ENCODE measurements at regions not wholly inside any gene's neighbourhood (a gene's known extent, or its start where the extent isn't known, plus 50 kb on each side); places are given as distances from the start of the nearest gene placed in this dataset.

DNA sequence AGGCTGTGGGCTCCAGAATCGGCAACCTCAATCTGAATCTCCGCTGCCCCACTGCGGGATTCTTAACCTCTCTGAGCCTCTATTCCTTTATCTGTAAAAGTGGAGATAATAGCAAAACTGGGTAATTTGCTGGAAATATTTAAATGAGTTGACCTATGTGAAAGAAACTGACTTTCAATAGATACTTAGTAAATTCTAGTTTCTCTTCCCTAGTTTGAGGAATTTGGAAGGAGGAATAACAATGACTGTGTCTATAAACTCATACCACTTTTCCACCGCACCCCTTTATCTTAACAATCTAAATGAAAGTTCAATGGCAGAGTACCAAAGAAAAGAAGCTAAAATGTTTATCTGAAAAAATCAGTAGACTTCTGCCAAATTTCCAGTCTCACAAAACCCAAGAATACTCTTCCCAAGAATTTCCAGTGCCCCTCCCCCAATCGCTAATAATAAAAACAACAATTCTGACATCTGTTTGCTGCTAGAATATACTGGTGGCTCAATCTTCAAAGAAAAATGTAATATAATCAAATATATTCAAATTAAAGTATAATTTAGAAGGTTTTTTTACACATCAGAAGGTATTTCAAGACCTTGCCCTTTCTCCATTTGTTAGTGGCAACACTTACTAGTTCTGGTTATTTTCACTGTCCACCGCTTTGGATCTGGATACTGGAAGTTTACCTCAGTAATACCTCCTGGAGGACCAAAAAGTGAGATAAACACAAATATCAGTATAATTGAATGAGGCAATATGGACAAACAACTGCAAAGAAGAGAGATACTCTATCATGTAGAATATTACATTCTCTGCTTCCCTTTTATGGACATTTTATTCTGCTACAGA is 171.2 kb downstream of the LTN1 start:
- no peak for DNase-seq (ENCODE audit: low read depth)
- TF ChIP-seq, protein P1, sequence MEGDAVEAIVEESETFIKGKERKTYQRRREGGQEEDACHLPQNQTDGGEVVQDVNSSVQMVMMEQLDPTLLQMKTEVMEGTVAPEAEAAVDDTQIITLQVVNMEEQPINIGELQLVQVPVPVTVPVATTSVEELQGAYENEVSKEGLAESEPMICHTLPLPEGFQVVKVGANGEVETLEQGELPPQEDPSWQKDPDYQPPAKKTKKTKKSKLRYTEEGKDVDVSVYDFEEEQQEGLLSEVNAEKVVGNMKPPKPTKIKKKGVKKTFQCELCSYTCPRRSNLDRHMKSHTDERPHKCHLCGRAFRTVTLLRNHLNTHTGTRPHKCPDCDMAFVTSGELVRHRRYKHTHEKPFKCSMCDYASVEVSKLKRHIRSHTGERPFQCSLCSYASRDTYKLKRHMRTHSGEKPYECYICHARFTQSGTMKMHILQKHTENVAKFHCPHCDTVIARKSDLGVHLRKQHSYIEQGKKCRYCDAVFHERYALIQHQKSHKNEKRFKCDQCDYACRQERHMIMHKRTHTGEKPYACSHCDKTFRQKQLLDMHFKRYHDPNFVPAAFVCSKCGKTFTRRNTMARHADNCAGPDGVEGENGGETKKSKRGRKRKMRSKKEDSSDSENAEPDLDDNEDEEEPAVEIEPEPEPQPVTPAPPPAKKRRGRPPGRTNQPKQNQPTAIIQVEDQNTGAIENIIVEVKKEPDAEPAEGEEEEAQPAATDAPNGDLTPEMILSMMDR (conservative IDR thresholded peaks at IDR 0.05; ENCODE audit: low read depth, low read length) = no peak

DNA sequence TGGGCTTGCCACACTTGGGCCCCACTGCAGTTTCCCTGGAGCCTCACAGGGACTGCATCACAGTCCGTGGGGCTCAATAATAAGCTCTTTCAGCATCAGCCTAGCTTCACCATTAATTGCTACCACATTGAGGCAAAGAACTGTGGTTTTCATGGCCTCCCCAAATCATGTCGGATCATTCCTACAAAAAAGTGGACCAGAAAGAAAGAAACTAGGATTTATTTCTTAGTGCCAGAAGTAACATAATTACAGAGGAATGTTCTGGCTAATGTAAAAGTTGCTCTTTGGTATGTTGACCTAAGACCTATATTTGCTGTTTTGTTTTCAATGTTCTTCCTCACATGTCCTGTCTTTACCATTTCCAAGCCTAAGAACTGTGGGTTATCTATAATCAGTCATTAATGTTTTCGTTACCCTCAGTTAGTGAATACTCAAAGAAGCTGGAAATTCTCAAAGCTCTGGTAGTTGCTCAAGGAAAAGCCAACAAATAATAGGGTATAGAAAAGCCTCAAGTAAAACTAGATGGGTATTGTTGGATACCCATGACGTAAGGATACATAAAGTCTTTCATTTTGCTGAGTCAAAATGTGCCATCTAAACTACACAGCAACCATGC is 173.9 kb downstream of the LTN1 start:
- TF ChIP-seq, protein P1 (conservative IDR thresholded peaks at IDR 0.05; ENCODE audit: low read depth, low read length) = no peak
- DNase-seq (ENCODE audit: low read depth) = peak; percentile 39
- no peak overlapping the region for H3K4me3 ChIP-seq (ENCODE audit: low read depth, low read length)

More for the DNA sequence above, 171.2 kb downstream of the LTN1 start:
- no peak overlapping the region for H3K4me3 ChIP-seq (ENCODE audit: low read depth, low read length)

DNA sequence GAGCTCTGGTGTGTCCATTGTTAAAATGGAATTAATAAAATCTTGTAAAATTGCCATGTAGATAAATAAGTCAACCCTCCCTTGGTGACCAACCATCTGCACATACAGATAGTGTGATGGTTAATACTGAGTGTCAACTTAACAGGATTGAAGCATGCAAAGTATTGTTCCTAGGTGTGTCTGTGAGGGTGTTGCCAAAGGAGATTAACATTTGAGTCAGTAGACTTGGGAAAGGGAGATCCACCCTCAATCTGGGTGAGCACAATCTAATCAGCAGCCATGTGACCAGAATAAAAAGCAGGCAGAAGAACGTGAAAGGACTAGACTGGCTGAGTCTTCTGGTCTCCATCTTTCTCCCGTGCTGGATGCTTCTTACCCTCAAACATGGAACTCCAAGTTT is 174.8 kb downstream of the LTN1 start:
- DNase-seq (ENCODE audit: low read depth) = no peak
- TF ChIP-seq, protein P1 (conservative IDR thresholded peaks at IDR 0.05; ENCODE audit: low read depth, low read length) = no peak
- H3K4me3 ChIP-seq (ENCODE audit: low read depth, low read length) = no peak overlapping the region

DNA sequence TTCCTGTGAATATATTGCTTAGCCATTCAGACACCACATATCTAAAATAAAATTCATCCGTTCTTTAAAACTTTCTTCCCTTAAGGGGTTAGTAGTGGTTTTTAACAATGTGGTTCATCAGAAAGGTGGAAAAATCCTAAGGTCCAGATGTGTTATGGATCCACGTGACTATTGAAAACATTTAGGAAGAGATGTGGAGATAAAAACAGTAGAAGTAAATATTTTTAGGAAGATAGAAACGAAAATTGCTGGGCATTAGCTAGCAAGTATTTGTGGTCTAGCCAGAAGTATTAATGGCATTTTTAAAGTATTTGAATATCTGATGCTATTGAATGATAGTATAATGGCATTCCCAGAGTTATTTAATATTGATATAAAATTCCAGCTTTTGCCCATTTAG is 180.8 kb downstream of the LTN1 start:
- TF ChIP-seq, protein P1 (conservative IDR thresholded peaks at IDR 0.05; ENCODE audit: low read depth, low read length) = no peak

DNA sequence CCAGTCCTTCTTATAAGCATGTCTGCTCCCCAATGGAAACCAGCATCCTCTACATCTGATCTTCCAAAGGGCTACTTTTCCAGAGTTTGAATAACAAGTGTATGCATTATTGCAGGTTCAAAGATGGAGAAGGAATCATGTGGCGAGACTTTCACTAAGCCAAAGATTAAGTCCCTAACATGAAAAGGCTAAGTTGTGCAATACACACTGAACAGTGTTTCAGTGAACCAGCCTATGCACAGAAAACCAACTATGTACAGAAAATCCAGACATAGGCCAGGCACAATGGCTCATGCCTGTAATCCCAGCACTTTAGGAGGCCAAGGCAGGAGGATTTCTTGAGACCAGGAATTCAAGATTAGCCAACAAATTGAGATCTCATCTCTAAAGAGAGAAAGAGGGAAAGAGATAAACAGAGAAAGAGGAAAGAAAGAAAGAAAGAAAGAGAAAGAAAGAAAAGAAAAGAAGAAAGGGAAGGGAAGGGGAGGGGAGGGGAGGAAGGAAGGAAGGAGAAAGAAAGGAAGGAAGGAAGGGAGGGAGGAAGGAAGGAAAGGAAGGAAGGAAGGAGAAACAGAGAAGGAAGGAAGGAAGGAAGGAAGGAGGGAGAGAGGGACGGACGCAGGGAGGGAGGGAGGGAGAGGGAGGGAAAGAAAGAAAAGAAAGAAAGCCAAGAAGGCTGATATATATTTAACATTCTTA is 181.7 kb downstream of the LTN1 start:
- TF ChIP-seq, protein P1 (conservative IDR thresholded peaks at IDR 0.05; ENCODE audit: low read depth, low read length) = no peak
- DNase-seq (ENCODE audit: low read depth) = no peak
- no peak overlapping the region for H3K4me3 ChIP-seq (ENCODE audit: low read depth, low read length)

More for the DNA sequence above, 180.8 kb downstream of the LTN1 start:
- DNase-seq (ENCODE audit: low read depth) = no peak
- no peak overlapping the region for H3K4me3 ChIP-seq (ENCODE audit: low read depth, low read length)

DNA sequence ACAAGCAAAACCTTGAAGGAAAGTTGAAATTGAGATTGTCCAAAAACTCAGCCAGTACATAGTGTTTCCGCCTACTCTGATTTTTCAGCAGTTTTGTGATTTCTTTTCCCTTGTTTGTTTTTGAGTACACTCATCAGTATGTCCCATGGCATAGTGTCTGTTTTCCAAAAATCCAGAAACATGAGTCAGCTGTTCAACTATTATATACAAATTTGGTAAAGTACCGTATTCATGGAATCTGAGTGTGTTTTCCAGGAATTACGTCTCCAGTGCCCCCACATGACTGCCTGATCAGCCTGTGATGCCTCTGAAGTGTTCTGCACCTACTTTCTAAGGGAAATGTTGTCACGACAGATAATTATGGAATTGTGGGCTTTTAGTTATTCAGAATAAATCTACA is 186.8 kb downstream of the LTN1 start:
- TF ChIP-seq, protein P1 (conservative IDR thresholded peaks at IDR 0.05; ENCODE audit: low read depth, low read length) = no peak
- DNase-seq (ENCODE audit: low read depth) = peak; percentile 73
- no peak overlapping the region for H3K4me3 ChIP-seq (ENCODE audit: low read depth, low read length)

Data from choroid plexus epithelial cell (primary cell).